ENCODE measurements at regions not wholly inside any gene's neighbourhood (a gene's known extent, or its start where the extent isn't known, plus 50 kb on each side); places are given as distances from the start of the nearest gene placed in this dataset.

DNA sequence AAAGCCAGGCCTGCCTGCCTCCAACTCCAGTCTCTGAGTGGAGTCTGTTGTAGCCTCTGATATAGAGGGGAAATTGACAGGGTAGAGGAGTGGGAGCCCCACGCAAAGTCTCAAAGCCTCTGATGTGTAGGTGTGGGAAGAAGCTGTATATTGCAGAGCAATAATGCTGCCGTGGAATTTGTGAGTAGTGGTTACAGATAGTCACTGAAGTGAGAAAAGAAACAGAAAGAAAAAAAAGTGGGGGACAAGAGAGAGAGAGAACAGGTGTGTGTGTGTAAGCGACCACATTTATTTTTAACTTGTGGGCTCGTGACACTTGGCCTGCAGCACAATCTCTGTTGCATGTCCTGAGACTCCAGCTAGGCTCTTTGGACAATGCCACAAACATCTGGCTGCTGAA is 227.8 kb downstream of the NSG2 start:
- no peak overlapping the region for H3K27ac Mint-ChIP-seq
- H3K9me3 Mint-ChIP-seq = no peaks in the 10 kb centered on the region
- peaks cover 0 to 22% of the 10 kb centered on the region in 2 donors for H3K27me3 Mint-ChIP-seq
- H3K36me3 Mint-ChIP-seq = no peaks in the 10 kb centered on the region
- H3K4me1 Mint-ChIP-seq (ENCODE audit: low read depth in 2 of 2) = no peaks in the 10 kb centered on the region
- DNase-seq (ENCODE audit: low spot score) (no peak), ATAC-seq (no peak)
- H3K4me3 Mint-ChIP-seq = no peak overlapping the region

DNA sequence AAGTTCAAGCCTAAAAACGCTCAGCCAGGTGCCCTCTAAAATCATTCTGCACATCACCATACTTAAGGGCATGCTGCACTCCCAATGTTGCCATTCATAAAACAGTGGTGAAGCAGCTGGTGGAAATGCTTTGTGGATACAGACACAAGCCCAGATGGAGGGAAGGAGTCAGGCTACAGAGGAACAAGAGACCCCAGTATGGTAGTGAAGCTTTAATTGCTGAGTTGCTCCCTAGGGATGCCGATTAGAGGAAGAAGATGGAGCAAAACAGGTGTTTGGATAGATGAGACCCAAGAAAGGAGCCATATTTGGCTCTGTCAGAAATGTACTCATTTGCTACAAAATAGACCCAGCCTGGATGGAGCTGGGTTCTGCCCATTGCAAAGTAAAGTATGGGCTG is 230.5 kb downstream of the NSG2 start:
- H3K27me3 Mint-ChIP-seq = peaks cover 0 to 8% of the 10 kb centered on the region in 2 donors
- H3K4me1 Mint-ChIP-seq (ENCODE audit: low read depth in 2 of 2) = no peaks in the 10 kb centered on the region
- no peak for DNase-seq (ENCODE audit: low spot score)
- no peaks in the 10 kb centered on the region for H3K36me3 Mint-ChIP-seq
- H3K9me3 Mint-ChIP-seq = no peaks in the 10 kb centered on the region
- H3K4me3 Mint-ChIP-seq = no peak overlapping the region
- no peak for ATAC-seq
- H3K27ac Mint-ChIP-seq = no peak overlapping the region

DNA sequence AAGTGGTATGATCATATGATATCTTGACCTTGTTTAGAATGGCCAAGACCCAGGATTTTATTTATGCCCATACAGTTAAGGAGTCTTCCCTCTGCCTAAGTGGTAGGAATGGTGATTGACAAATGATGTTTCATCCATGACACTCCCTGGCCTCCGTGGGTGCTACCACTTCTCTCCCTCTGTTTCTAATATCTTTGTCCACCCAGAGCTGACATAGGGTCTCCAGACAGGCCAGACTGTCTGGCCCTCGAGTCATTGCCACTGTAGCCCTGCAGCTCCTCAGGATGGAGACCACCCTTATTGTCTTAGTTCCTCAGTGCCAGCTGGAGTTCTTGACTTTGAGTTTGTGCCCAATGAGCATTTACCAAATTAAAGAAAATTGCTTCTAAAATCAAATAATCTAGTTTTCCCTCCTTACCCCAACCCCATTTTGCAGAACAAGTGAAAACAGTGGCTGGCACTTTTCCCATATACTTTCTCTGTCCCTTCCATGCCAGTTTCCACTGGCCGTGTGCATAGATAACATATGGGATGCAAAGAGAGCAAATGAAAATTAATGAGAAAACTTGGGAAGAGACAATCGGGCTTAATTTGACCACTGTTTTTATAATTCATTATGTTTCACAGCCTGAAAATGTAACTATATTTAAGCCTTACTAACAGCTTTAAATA is 235.7 kb downstream of the NSG2 start:
- Mint-ChIP-seq H3K4me1 (ENCODE audit: low read depth in 2 of 2) (no peaks in the 10 kb centered on the region), H3K27me3 (peaks cover 5 to 26% of the 10 kb centered on the region in 2 donors), H3K4me3 (no peak overlapping the region), H3K27ac (no peak overlapping the region), H3K36me3 (no peaks in the 10 kb centered on the region), H3K9me3 (peaks cover 4% of the 10 kb centered on the region)
- ATAC-seq = no peak
- DNase-seq (ENCODE audit: low spot score) = no peak

DNA sequence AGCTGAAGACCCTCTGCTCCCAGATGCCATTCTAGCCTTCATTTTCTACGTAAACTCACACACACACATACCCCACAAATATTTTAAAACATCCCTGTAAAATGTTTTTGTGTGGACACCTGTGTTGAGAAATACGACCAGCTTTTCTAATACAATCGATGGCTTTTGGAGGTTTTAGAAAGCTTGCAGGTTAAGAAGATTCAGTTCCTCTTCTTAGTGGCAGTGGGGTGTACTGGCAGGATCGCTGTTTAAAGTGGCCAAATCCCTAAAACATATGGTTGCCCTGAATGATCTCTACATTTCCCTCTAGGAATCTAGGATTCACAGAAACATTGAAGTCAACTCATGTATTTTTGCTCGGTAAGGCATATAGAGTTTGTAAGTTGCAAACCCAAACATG is 236.3 kb downstream of the NSG2 start:
- Mint-ChIP-seq H3K27ac (no peak overlapping the region), H3K27me3 (peaks cover 5 to 32% of the 10 kb centered on the region in 2 donors), H3K4me1 (ENCODE audit: low read depth in 2 of 2) (no peaks in the 10 kb centered on the region), H3K4me3 (no peak overlapping the region), H3K9me3 (peaks cover 4% of the 10 kb centered on the region), H3K36me3 (no peaks in the 10 kb centered on the region)
- DNase-seq (ENCODE audit: low spot score) (no peak), ATAC-seq (no peak)

DNA sequence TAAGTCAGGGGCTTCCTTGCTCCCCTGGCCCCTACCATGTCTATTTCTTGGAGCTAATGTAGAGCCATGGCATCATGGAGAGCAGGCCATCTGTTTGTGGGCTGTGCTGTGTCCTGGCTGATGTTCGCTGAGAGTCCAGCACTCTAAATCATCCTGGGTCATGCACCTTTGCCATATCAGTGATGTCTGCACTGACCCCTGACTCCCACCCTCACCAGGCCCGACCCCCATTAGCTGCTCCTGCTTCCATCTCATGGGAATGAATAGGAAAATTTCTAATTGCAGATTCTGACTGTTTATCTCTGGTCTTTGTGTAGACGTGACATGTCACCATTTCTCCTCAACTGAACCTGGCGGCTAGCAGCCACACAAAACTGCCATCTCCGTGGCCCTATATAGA is 236.9 kb downstream of the NSG2 start:
- no peaks in the 10 kb centered on the region for H3K4me1 Mint-ChIP-seq (ENCODE audit: low read depth in 2 of 2)
- H3K36me3 Mint-ChIP-seq = no peaks in the 10 kb centered on the region
- H3K9me3 Mint-ChIP-seq = peaks cover 4% of the 10 kb centered on the region
- DNase-seq (ENCODE audit: low spot score) (no peak), ATAC-seq (no peak)
- peaks cover 5 to 32% of the 10 kb centered on the region in 2 donors for H3K27me3 Mint-ChIP-seq
- no peak overlapping the region for H3K4me3 Mint-ChIP-seq
- no peak overlapping the region for H3K27ac Mint-ChIP-seq

DNA sequence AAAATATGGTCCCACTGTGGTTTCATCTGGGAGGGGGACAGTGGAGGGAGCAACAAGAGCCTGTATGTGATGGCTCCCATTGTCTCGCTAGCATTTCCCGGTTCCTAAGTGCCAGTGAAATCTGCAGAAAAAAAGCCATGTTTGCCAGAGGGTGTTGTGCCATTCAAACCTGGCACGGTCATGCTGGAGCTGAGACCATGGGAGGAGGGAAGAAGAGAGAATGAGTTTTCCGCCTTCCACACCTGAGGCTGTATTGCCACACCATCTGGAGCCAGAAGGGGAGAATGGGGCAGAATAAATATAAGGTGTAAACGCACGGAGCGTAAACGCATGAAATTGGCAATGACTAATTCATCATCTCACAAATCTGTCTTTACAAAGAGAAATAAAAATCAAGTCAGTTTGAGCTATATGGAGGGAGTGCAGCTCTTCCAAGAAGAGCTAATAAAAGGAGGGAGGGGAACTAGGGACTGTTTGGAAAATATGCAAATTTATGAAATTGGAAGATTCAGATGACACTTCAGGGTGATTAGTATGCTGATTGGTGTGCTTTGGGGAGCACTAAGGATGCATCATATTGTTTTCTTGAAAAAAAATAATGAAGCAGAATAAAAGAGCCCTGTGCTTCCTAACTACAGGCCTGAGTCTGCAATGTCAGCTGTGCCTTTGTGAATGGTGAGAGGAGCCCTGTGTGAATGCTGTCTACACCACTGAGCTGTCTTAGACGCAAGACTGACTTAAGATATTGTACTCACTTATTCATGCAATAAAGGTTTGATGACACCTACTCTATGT is 237.9 kb downstream of the NSG2 start:
- H3K9me3 Mint-ChIP-seq = peaks cover 4% of the 10 kb centered on the region
- no peak overlapping the region for H3K4me3 Mint-ChIP-seq
- no peak for ATAC-seq

DNA sequence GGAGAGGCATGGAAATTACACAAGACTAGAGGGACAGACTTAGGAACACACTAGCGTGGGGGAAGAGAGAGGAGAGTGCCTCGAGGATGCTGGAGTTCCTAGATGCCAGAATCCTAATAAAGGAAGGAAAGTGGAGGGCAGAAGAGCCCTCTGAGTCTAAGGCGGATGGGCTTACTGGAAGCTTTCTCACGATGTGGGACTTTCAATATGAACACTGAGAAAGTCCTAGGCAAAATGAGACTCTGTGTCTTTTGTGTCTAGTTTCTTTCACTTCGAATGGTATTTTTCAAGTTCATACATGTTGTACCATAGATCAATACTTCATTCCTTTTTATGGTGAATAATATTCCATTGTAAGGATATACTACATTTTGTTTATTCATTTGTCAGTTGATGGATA is 239.4 kb downstream of the NSG2 start:
- Mint-ChIP-seq H3K9me3 (peaks cover 4% of the 10 kb centered on the region), H3K36me3 (no peaks in the 10 kb centered on the region), H3K27me3 (peaks cover 5 to 32% of the 10 kb centered on the region in 2 donors), H3K27ac (no peak overlapping the region), H3K4me3 (no peak overlapping the region), H3K4me1 (ENCODE audit: low read depth in 2 of 2) (no peaks in the 10 kb centered on the region)
- DNase-seq (ENCODE audit: low spot score) (no peak), ATAC-seq (no peak)

More for the DNA sequence above, 237.9 kb downstream of the NSG2 start:
- Mint-ChIP-seq H3K27me3 (peaks cover 5 to 32% of the 10 kb centered on the region in 2 donors), H3K36me3 (no peaks in the 10 kb centered on the region), H3K4me1 (ENCODE audit: low read depth in 2 of 2) (no peaks in the 10 kb centered on the region), H3K27ac (no peak overlapping the region)
- no peak for DNase-seq (ENCODE audit: low spot score)

DNA sequence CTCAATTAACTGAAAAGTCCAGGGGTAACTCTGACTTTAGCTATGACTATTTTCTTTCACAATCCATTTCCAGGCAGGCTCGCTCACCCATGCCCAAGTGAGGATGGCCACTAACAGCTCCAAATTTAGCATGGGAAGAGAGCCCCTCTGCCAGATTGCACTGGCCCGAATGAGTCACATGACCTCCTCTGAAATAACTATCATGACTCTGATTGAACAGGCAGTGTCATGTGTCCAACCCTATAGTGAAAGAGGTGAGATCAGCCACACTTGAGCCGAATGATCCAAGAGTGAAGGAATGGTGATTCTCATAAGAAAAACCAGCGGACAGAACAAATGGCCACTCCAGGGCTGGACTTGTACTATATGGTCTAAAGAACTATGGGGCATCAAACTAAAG is 242.3 kb downstream of the NSG2 start:
- H3K36me3 Mint-ChIP-seq = no peaks in the 10 kb centered on the region
- H3K27me3 Mint-ChIP-seq = peaks cover 5 to 33% of the 10 kb centered on the region in 2 donors
- no peaks in the 10 kb centered on the region for H3K4me1 Mint-ChIP-seq (ENCODE audit: low read depth in 2 of 2)
- peaks cover 4% of the 10 kb centered on the region for H3K9me3 Mint-ChIP-seq
- DNase-seq (ENCODE audit: low spot score) (no peak), ATAC-seq (no peak)
- H3K4me3 Mint-ChIP-seq = no peak overlapping the region
- H3K27ac Mint-ChIP-seq = no peak overlapping the region

DNA sequence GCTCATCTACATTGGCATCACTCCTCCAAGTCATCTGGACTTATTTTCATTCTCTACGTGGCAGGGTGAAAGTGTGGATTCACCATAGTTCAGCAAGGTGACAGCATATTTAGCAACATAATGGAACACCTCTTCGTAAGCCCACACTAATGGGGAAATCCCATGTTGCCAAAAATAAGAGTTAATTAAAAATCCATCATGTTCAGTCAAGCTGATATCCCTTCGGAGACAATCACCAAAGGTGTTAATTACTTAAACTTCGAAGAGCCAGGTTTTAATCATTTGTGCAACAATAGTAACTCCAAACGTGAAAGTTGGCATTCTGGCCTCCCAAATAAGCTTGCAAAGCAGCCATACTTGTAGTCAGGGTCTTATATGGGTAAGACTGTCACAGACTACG is 242.9 kb downstream of the NSG2 start:
- no peak overlapping the region for H3K27ac Mint-ChIP-seq
- H3K4me3 Mint-ChIP-seq = no peak overlapping the region
- ATAC-seq (no peak), DNase-seq (ENCODE audit: low spot score) (no peak)
- H3K27me3 Mint-ChIP-seq = peaks cover 5 to 34% of the 10 kb centered on the region in 2 donors
- H3K36me3 Mint-ChIP-seq = no peaks in the 10 kb centered on the region
- H3K4me1 Mint-ChIP-seq (ENCODE audit: low read depth in 2 of 2) = no peaks in the 10 kb centered on the region
- peaks cover 5% of the 10 kb centered on the region for H3K9me3 Mint-ChIP-seq

DNA sequence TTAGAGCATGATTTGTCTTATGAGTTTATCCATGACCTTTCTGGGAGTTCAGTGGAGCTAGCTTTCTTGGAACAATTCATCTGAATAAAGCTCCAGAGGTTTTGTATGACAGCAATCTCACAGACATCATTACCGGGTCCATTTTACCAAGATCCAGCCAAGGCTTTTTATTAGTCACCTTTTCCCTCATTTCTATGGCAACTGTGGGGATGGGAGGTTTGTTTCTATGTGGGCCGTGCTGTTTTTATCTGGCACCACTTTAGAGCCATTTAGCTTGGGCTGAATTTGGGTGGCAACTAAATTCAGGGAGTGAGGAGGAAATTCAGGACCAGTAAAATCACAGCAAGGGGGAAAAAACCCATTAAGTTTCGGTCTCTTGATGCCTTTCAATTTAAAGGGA is 245.7 kb downstream of the NSG2 start:
- no peak for DNase-seq (ENCODE audit: low spot score)
- Mint-ChIP-seq H3K36me3 (no peaks in the 10 kb centered on the region), H3K4me3 (no peak overlapping the region), H3K4me1 (ENCODE audit: low read depth in 2 of 2) (no peaks in the 10 kb centered on the region), H3K27me3 (peaks cover 0 to 19% of the 10 kb centered on the region in 2 donors), H3K9me3 (peaks cover 7% of the 10 kb centered on the region), H3K27ac (no peak overlapping the region)
- no peak for ATAC-seq

DNA sequence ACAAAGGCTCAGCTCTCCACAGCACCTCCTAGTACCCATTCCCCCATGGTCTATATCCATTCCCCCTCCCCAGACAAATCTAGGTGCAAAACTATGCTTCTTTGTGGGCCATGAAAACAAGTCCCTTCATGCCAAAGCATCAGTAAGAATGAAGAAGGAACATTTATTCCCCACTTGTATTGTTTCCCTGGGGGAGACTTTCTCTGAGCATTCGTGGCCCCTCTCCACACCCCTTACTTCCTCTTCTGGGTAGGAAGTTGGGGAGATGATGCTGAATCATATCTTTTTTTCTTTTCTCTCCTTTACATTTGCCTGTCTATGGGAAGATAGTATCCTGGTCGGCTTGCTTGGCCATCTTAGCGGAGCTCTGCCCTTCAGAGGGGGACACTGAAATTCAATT is 246.8 kb downstream of the NSG2 start:
- H3K4me3 Mint-ChIP-seq = no peak overlapping the region
- H3K27ac Mint-ChIP-seq = no peak overlapping the region
- H3K9me3 Mint-ChIP-seq = peaks cover 7% of the 10 kb centered on the region
- ATAC-seq (no peak), DNase-seq (ENCODE audit: low spot score) (no peak)
- H3K36me3 Mint-ChIP-seq = no peaks in the 10 kb centered on the region
- peaks cover 0 to 13% of the 10 kb centered on the region in 2 donors for H3K27me3 Mint-ChIP-seq
- H3K4me1 Mint-ChIP-seq (ENCODE audit: low read depth in 2 of 2) = no peaks in the 10 kb centered on the region

DNA sequence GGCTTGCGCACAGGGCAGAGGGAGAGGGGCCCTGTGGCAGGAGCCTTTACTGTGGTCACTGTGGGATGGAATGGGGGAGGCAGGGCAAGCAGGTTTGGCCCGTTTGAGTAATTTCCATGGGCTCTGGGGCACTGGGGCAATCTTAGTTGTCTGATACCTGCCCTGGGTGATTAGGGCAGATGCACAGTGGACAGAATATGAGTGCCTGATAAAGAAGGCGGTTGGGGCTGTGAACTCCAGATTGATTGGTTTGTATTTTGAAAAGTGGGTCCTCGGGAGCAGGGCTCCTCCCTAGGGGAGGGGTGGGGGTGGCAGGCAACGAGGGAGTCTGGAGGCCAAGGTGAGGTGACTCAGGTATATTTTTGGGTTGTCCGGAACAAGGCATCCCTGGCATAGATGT is 247.5 kb downstream of the NSG2 start:
- H3K4me3 Mint-ChIP-seq = no peak overlapping the region
- no peak for DNase-seq (ENCODE audit: low spot score)
- H3K27ac Mint-ChIP-seq = no peak overlapping the region
- H3K4me1 Mint-ChIP-seq (ENCODE audit: low read depth in 2 of 2) = no peaks in the 10 kb centered on the region
- no peaks in the 10 kb centered on the region for H3K36me3 Mint-ChIP-seq
- no peak for ATAC-seq
- peaks cover 0 to 13% of the 10 kb centered on the region in 2 donors for H3K27me3 Mint-ChIP-seq
- peaks cover 7% of the 10 kb centered on the region for H3K9me3 Mint-ChIP-seq

DNA sequence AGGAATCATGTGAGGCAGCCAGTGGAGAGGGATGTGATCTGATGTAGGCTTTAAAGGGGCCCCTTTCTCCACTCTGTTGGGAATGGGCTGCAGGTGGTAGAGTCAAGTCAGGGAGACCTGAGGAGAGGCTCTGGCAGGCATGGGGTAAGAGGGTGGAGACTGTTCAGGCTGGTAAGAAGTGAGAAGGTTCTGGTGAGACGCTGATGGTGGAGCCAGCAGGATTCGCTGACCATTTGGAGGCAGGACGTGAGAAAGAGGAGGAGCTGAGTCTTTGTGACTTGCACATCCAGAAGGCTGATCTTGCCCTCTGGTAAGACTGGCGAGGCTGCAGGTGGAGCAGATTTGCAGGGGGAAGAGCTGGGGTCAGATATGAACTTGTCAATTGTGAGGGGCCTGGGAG is 248.0 kb downstream of the NSG2 start:
- Mint-ChIP-seq H3K9me3 (peaks cover 7% of the 10 kb centered on the region), H3K4me3 (no peak overlapping the region), H3K27ac (no peak overlapping the region), H3K27me3 (peaks cover 0 to 13% of the 10 kb centered on the region in 2 donors), H3K36me3 (no peaks in the 10 kb centered on the region), H3K4me1 (ENCODE audit: low read depth in 2 of 2) (no peaks in the 10 kb centered on the region)
- ATAC-seq (no peak), DNase-seq (ENCODE audit: low spot score) (no peak)

DNA sequence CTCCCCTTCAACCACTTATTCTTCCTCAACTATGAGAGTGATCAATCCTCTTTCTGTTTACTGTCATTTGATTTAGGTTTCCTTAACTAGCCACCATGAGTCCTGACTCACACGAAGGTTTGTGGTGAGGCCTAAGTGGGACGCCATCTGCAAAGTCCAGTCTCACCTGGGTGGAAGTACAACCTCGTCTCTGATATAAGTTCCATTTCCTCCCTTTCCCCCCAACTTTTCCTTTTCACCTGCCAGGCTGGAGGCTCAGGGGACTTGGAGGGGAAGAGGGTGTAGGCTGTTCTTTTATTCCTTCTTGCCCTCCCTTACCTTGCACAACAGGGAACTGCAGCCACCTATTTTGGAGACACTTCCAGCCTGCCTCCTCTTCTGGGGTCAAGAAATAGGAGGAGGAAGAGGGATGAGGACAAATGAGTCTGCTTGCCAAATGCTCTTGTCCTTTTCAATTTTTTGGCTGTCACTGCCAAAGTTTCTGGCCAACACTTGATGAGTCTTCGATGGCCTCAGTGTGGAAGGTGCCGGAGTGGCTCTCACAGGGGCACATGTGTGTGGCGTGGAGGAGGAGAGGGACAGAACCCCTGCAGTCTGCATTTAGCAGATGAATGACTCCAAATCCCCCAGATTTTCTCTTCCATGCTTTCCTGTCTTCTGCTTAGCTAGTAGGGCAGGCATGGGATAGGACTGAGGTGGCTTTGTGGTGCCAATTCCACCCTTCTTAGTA is 249.6 kb downstream of the NSG2 start:
- no peaks in the 10 kb centered on the region for H3K4me1 Mint-ChIP-seq (ENCODE audit: low read depth in 2 of 2)
- no peak overlapping the region for H3K4me3 Mint-ChIP-seq
- DNase-seq (ENCODE audit: low spot score) = no peak
- ATAC-seq = peak in 1 of 2 donors; percentile 57
- peaks cover 7% of the 10 kb centered on the region for H3K9me3 Mint-ChIP-seq
- H3K36me3 Mint-ChIP-seq = no peaks in the 10 kb centered on the region
- H3K27ac Mint-ChIP-seq = no peak overlapping the region
- peaks cover 0 to 26% of the 10 kb centered on the region in 2 donors for H3K27me3 Mint-ChIP-seq
